DND-41 (cell line): ENCODE measurements at regions not wholly inside any gene's neighbourhood (a gene's known extent, or its start where the extent isn't known, plus 50 kb on each side); places are given as distances from the start of the nearest gene placed in this dataset.

Experiments
- EZH2 ChIP-seq: IDR thresholded peaks from 3 replicates; pipeline ENCODE4 v1.6.1; 2012; ENCODE audit warnings: borderline replicate concordance, low read depth, mild to moderate bottlenecking, moderate library complexity, low read length, inconsistent platforms; ENCODE audit not compliant: severe bottlenecking
- TF ChIP-seq, protein P1 (sequence below): IDR thresholded peaks from 2 replicates; pipeline ENCODE4 v1.5.1; 2012; ENCODE audit warnings: borderline replicate concordance, low read length, moderate library complexity, mild to moderate bottlenecking; ENCODE audit not compliant: poor library complexity, severe bottlenecking; ENCODE audit errors: extremely low read depth

DNA sequence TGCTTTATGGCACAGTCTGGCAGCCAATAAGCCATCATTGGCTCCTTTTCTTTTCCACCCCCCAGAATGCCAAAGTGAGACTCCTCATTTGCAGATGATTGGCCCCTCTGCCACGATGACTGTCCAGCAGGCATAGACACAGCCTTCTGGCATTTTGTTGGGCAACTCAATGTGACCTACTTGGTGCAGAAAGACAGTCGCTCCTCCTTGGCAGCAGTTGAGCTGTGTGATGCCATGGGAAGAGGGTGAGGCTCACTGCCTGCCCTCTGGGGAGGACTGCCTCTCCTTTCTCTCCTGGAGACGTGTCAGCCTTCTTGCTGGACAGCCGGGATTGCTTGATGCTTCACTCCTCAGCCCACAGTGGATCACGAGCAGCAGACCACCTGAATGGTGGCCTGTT, 264.9 kb downstream of the C12orf75 start:
- TF ChIP-seq, protein P1, sequence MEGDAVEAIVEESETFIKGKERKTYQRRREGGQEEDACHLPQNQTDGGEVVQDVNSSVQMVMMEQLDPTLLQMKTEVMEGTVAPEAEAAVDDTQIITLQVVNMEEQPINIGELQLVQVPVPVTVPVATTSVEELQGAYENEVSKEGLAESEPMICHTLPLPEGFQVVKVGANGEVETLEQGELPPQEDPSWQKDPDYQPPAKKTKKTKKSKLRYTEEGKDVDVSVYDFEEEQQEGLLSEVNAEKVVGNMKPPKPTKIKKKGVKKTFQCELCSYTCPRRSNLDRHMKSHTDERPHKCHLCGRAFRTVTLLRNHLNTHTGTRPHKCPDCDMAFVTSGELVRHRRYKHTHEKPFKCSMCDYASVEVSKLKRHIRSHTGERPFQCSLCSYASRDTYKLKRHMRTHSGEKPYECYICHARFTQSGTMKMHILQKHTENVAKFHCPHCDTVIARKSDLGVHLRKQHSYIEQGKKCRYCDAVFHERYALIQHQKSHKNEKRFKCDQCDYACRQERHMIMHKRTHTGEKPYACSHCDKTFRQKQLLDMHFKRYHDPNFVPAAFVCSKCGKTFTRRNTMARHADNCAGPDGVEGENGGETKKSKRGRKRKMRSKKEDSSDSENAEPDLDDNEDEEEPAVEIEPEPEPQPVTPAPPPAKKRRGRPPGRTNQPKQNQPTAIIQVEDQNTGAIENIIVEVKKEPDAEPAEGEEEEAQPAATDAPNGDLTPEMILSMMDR = no peak
- no peak for TF ChIP-seq EZH2
